Endodermal cell (in vitro differentiated cells): ENCODE measurements at regions not wholly inside any gene's neighbourhood (a gene's known extent, or its start where the extent isn't known, plus 50 kb on each side); places are given as distances from the start of the nearest gene placed in this dataset.

Experiments
- DNase-seq: peaks from one replicate; pipeline ENCODE4 v3.0.0-alpha.2; 2017
- H3K27ac ChIP-seq: 2 replicates; pipeline ENCODE4 v1.5.1; 2013; ENCODE audit warnings: mild to moderate bottlenecking, low read depth, low read length, moderate library complexity
- H3K27me3 ChIP-seq: 2 replicates; pipeline ENCODE4 v1.6.1; 2013; ENCODE audit warnings: mild to moderate bottlenecking, low read length, moderate library complexity; ENCODE audit not compliant: insufficient read depth, control insufficient read depth, poor library complexity, severe bottlenecking
- H3K36me3 ChIP-seq: 2 replicates; pipeline ENCODE4 v1.7.0; 2013; ENCODE audit warnings: mild to moderate bottlenecking, low read length, moderate library complexity; ENCODE audit not compliant: control insufficient read depth, insufficient read depth
- H3K4me1 ChIP-seq: one replicate; pipeline ENCODE4 v1.7.0; 2013; ENCODE audit warnings: low read length; ENCODE audit not compliant: control insufficient read depth, insufficient read depth
- H3K4me3 ChIP-seq: 2 replicates; pipeline ENCODE4 v1.5.1; 2013; ENCODE audit warnings: mild to moderate bottlenecking, low read length, moderate library complexity
- H3K9ac ChIP-seq: 2 replicates; pipeline ENCODE4 v1.6.1; 2013; ENCODE audit warnings: mild to moderate bottlenecking, low read length, moderate library complexity; ENCODE audit not compliant: poor library complexity, severe bottlenecking; ENCODE audit errors: extremely low read depth
- H3K9me3 ChIP-seq: 2 replicates; pipeline ENCODE4 v1.6.1; 2013; ENCODE audit warnings: mild to moderate bottlenecking, low read length, moderate library complexity; ENCODE audit not compliant: control insufficient read depth
- H3K27ac Mint-ChIP-seq: 2 replicates; pipeline ENCODE4 v1.8.0; 2020; ENCODE audit warnings: mixed read lengths
- H3K27me3 Mint-ChIP-seq: 2 replicates; pipeline ENCODE4 v1.8.0; 2021; ENCODE audit warnings: mild to moderate bottlenecking, mixed read lengths; ENCODE audit not compliant: insufficient read depth
- H3K36me3 Mint-ChIP-seq: 2 replicates; pipeline ENCODE4 v1.8.0; 2020; ENCODE audit warnings: low read depth, mixed read lengths
- H3K4me1 Mint-ChIP-seq: 2 replicates; pipeline ENCODE4 v1.8.0; 2020; ENCODE audit warnings: mixed read lengths
- H3K4me3 Mint-ChIP-seq: 2 replicates; pipeline ENCODE4 v1.8.0; 2020; ENCODE audit warnings: mild to moderate bottlenecking, moderate library complexity, mixed read lengths
- H3K9me3 Mint-ChIP-seq: 2 replicates; pipeline ENCODE4 v1.8.0; 2020; ENCODE audit warnings: mild to moderate bottlenecking, mixed read lengths
- WGBS, 2 experiments: methylation state at CpG; one replicate each; pipeline versions ENCODE4 v1.1.5 to v1.1.7; 2013; ENCODE audit warnings: missing lambda C conversion rate in 2 of 2, mixed read lengths in 1 of 2; ENCODE audit not compliant: insufficient coverage in 1 of 2, insufficient read length in 1 of 2; 5-methylcytosine and 5-hydroxymethylcytosine counted together
- TF ChIP-seq, protein P1 (sequence below): fragments of 200-600 bp; sonication (generic); conservative IDR thresholded peaks from 2 replicates; pipeline ENCODE4 v1.5.0; 2021; ENCODE audit warnings: antibody characterized with exemption, mild to moderate bottlenecking

- H3K9ac ChIP-seq, result no peak overlapping the region
- no peak overlapping the region for H3K4me3 ChIP-seq
- Mint-ChIP-seq H3K27ac (no peak overlapping the region), H3K36me3 (peaks cover 5% of the 10 kb centered on the region), H3K4me1 (peaks cover 14% of the 10 kb centered on the region), H3K27me3 (no peaks in the 10 kb centered on the region), H3K9me3 (peaks cover 7% of the 10 kb centered on the region), H3K4me3 (no peak overlapping the region)
- no peak overlapping the region for H3K27ac ChIP-seq
- H3K36me3 ChIP-seq, result no peaks in the 10 kb centered on the region
- no peak for DNase-seq
- peaks cover 17% of the 10 kb centered on the region for H3K9me3 ChIP-seq
- no peaks in the 10 kb centered on the region for H3K27me3 ChIP-seq
- WGBS, 2 experiments, result 95 to 100% methylated on average over 2 to 4 of the region's 4 CpGs
- TF ChIP-seq, protein P1, sequence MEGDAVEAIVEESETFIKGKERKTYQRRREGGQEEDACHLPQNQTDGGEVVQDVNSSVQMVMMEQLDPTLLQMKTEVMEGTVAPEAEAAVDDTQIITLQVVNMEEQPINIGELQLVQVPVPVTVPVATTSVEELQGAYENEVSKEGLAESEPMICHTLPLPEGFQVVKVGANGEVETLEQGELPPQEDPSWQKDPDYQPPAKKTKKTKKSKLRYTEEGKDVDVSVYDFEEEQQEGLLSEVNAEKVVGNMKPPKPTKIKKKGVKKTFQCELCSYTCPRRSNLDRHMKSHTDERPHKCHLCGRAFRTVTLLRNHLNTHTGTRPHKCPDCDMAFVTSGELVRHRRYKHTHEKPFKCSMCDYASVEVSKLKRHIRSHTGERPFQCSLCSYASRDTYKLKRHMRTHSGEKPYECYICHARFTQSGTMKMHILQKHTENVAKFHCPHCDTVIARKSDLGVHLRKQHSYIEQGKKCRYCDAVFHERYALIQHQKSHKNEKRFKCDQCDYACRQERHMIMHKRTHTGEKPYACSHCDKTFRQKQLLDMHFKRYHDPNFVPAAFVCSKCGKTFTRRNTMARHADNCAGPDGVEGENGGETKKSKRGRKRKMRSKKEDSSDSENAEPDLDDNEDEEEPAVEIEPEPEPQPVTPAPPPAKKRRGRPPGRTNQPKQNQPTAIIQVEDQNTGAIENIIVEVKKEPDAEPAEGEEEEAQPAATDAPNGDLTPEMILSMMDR, result no peak
- H3K4me1 ChIP-seq, result no peaks in the 10 kb centered on the region
These were observed 428.6 kb downstream of the KCNH5 start for GRCh38 chr14:62616668-62617067.

GRCh38 chr14:62626416-62626815 lies 418.8 kb downstream of the KCNH5 start:
- Mint-ChIP-seq H3K4me1 (peaks cover 15% of the 10 kb centered on the region), H3K27ac (no peak overlapping the region), H3K27me3 (no peaks in the 10 kb centered on the region), H3K36me3 (peaks cover 5% of the 10 kb centered on the region), H3K9me3 (no peaks in the 10 kb centered on the region), H3K4me3 (no peak overlapping the region)
- H3K36me3 ChIP-seq, result no peaks in the 10 kb centered on the region
- peaks cover 4% of the 10 kb centered on the region for H3K4me1 ChIP-seq
- peak overlapping the region; percentile 61 for H3K4me3 ChIP-seq
- H3K9me3 ChIP-seq, result peaks cover 31% of the 10 kb centered on the region
- TF ChIP-seq, protein P1, result no peak
- no peaks in the 10 kb centered on the region for H3K27me3 ChIP-seq
- H3K27ac ChIP-seq, result no peak overlapping the region
- DNase-seq, result no peak
- 90 to 92% methylated on average over 2 to 4 of the region's 5 CpGs for WGBS, 2 experiments
- H3K9ac ChIP-seq, result no peak overlapping the region

- Mint-ChIP-seq H3K36me3 (peaks cover 5% of the 10 kb centered on the region), H3K9me3 (no peaks in the 10 kb centered on the region), H3K4me1 (peaks cover 9% of the 10 kb centered on the region), H3K27ac (no peak overlapping the region), H3K27me3 (no peaks in the 10 kb centered on the region), H3K4me3 (no peak overlapping the region)
- no peaks in the 10 kb centered on the region for H3K36me3 ChIP-seq
- peaks cover 4% of the 10 kb centered on the region for H3K4me1 ChIP-seq
- 94 to 98% methylated on average over 7 to 9 of the region's 9 CpGs for WGBS, 2 experiments
- TF ChIP-seq, protein P1, result no peak
- H3K27me3 ChIP-seq, result no peaks in the 10 kb centered on the region
- peaks cover 31% of the 10 kb centered on the region for H3K9me3 ChIP-seq
- peak overlapping the region; percentile 4 for H3K4me3 ChIP-seq
- no peak for DNase-seq
- no peak overlapping the region for H3K27ac ChIP-seq
- H3K9ac ChIP-seq, result no peak overlapping the region
These were observed 416.0 kb downstream of the KCNH5 start for GRCh38 chr14:62629176-62629725.
